H7 (cell line): ENCODE measurements at regions not wholly inside any gene's neighbourhood (a gene's known extent, or its start where the extent isn't known, plus 50 kb on each side); places are given as distances from the start of the nearest gene placed in this dataset.

ENCODE experiments used
- DNase-seq: peaks from one replicate; pipeline ENCODE4 v3.0.0; 2012
- H3K27me3 ChIP-seq: 2 replicates; pipeline ENCODE4 v1.6.0; 2011; ENCODE audit warnings: mild to moderate bottlenecking, low read length; ENCODE audit not compliant: control insufficient read depth, insufficient read depth
- H3K36me3 ChIP-seq: replicated peaks from 2 replicates; pipeline ENCODE4 v1.5.1; 2011; ENCODE audit warnings: low read length; ENCODE audit not compliant: control insufficient read depth, insufficient read depth
- H3K4me3 ChIP-seq: 2 replicates; pipeline ENCODE4 v1.5.1; 2011; ENCODE audit warnings: low read depth, mild to moderate bottlenecking, control low read depth, low read length, moderate library complexity; ENCODE audit not compliant: insufficient read depth

DNA sequence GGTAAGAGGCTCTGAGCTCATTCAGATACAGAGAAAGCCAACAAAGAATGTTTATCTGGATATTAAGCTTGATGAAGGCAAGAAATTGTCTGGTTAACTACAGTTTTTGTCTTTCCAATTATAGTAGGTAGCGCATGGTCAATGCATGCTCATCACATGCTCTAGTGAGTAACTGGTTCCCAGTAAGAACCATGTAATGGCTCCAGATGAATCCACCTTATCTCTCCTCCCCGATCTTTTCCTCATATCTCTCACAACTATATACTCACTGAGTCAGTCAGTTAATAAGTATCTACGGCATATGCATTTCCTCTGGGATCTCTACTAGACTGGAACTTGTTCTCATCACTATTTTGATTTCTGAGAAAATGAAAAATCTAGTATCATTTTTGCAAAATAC, 340.7 kb upstream of the DYNLRB2 start:
- Histone ChIP-seq H3K36me3 (no peaks in the 10 kb centered on the region), H3K27me3 (no peaks in the 10 kb centered on the region; the same call in 1 of the 2 replicates), H3K4me3 (no peak overlapping the region)
- DNase-seq: no peak

DNA sequence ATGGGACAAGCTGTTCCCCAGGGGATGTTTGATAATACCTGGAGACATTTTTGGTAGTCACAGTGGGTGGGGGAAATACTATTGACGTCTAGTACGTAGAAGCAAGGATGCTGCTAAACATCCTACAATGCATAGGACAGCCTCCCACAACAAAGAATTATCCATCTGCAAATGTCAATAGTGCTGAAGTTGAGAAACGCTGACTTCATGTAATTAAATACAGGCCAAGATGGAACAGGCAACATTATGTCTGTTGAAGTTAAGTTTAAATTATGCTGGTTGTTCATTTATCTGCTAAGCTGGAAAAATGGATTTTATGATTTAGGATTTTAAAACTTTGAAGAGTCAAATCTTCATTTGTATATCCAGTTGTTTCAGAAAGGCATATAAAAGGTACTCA, 341.2 kb upstream of the DYNLRB2 start:
- Histone ChIP-seq H3K27me3 (no peaks in the 10 kb centered on the region; the same call in 1 of the 2 replicates), H3K36me3 (no peaks in the 10 kb centered on the region), H3K4me3 (no peak overlapping the region)
- no peak for DNase-seq

DNA sequence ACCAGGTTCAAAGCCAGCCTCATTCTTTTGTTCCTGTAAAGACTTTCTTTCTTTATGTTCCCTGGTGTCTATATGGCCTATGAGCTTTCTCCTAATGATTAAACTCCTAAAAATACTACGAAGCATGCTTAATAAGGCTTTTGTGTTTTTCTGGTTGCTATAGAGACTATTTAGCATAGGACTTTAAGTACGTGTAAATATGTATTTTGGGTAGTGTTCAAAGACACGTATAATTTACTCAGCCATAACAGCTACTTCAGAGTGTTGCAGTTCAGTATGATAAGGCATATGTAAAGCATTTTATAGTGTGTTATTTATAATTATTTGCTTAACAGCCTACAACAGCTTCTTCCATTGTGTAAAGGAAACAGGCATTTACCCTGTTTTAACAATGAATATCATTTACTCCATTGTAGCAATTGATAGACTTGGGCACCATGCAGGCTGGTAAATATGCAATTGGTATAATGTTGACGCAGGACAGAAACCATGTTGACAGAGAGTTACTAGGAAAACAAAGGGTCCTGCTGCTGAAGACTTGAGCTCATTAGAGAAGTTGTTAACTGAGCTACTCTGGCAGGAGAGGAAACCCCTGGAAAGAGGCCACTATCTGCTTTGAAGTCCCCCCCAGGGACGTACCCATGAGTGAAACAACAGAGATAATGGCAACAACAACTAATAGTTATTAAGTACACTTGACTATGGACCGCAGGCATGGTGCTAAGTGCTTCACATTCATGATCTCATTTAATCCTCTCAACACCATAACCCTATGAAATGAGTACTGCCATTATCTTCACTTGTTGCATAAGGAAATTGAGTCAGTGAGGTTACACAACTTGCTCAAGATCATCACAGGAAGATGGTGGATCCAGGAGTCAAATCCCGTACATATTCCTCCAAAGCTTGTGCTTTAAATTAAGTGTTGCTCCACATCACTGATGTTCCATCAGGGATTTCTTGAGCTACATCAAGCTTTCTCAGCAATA, 342.2 kb upstream of the DYNLRB2 start:
- no peaks in the 10 kb centered on the region; the same call in 1 of the 2 replicates for H3K27me3 ChIP-seq
- H3K36me3 ChIP-seq: no peaks in the 10 kb centered on the region
- DNase-seq: no peak
- H3K4me3 ChIP-seq: no peak overlapping the region

DNA sequence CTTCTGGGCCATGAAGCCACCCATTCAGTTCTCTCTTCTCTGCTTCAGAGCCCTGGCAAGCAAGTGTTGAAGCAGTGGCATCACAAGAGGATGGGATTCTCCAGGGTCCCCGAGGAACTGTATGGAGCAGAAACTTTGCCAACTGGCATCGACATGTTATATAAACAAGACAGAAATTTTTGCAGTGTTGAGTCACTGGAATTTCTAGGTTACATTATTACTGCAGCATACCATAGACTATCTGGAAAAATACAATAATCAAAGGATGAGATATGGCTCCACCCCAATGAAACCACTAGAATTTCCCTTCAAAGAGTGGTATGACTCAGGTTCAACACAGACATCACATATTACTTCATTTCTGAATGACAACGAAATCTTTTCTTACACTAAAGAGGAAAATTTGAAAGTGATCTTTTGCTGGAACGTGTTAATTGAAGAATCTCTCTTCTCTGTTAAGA, 343.0 kb upstream of the DYNLRB2 start:
- Histone ChIP-seq H3K4me3 (no peak overlapping the region), H3K27me3 (no peaks in the 10 kb centered on the region; the same call in 1 of the 2 replicates), H3K36me3 (no peaks in the 10 kb centered on the region)
- DNase-seq: no peak

DNA sequence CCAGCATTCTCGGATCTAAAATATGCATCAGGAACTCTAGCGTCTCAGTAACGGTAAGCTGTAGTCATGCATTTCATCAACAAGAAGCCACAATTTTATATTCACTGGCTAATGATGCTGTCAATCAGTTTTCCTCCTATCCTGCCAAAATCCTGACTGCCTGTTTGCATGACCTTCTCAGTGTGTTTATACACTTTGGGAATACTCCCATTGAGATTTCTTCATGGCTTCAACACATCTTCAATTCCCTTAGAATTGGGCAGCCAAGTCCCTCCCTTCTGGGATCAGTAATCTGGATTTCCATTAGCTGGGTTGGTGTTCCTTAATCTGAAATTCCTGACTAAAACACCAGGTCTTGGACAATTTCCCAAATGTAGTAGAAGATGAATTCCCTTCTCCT, 348.9 kb upstream of the DYNLRB2 start:
- H3K27me3 ChIP-seq: no peaks in the 10 kb centered on the region
- no peak for DNase-seq
- H3K36me3 ChIP-seq: no peaks in the 10 kb centered on the region
- no peak overlapping the region for H3K4me3 ChIP-seq

DNA sequence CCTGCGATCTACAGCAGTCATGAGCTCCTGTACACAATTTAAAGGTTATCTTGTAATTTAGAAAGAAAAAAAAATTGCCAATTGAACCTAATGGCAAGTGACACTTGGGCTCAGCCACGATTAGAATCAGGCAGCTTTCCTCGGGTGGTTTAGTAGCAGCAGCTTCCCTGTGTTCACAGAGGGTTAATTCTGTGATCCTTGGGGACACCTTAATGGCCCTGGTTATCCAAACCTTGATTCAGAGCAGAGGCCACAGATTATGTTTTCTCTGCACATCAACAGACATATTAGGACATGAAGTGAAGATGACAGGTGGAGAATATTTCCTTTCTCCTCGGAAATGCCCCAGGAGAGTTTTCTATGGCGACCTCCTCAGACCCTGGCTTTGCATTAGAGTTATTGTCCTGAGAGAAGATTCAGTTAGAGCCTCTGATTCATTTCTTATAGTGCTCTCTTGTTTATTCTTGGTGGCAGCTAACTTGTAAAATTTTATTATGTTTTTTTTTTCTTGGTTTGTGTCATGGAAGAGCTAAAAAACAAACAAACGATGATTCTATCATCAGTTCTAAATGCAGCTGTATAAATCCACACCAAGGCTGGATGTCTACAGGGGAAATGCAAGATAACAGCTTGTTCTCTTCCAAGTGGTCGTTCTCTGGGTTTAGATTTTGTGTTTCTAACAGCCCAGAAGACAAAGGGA, 351.2 kb upstream of the DYNLRB2 start:
- DNase-seq: no peak
- Histone ChIP-seq H3K27me3 (no peaks in the 10 kb centered on the region), H3K36me3 (no peaks in the 10 kb centered on the region), H3K4me3 (no peak overlapping the region)

DNA sequence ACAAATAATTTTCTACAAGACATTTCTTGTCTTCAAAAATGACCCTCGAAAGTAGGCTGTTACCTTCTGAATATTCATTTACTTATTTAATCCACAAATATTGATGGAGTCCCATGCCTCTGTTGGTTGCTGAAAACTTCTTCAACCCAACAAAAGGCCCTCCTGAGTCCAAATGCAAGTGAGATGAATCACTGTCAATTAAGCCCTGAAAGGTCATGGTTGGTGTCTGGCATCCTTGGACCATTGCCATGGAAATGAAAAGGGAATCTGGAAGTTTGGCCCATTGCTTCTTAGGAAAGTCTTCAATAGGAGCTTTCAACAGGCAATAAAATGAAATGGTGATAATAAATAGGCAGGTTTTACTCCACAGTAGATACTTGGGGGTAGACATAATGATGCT, 364.7 kb upstream of the DYNLRB2 start:
- no peak overlapping the region for H3K4me3 ChIP-seq
- no peak for DNase-seq

DNA sequence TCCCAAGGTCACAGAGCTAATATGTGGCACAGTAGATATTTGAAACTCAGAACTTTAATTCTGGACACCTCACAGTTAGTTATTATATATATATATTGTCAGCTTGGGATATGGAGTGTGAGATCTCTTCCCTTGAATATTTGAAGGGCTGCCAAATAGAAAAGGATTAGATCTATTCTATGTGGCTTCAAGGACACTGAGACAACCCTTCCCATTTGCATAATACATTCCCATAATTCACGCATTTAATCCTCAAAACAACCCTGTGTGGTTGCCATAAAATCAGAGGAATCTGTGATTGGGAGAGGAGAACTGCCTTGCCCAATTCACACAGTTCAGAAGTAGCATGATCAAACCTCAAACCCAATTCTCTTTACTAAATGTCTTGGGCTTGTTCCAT, 365.8 kb upstream of the DYNLRB2 start:
- Histone ChIP-seq H3K4me3 (no peak overlapping the region), H3K27me3 (no peaks in the 10 kb centered on the region), H3K36me3 (no peaks in the 10 kb centered on the region)
- no peak for DNase-seq

More for the DNA sequence above, 364.7 kb upstream of the DYNLRB2 start:
- H3K27me3 ChIP-seq: no peaks in the 10 kb centered on the region
- H3K36me3 ChIP-seq: no peaks in the 10 kb centered on the region

DNA sequence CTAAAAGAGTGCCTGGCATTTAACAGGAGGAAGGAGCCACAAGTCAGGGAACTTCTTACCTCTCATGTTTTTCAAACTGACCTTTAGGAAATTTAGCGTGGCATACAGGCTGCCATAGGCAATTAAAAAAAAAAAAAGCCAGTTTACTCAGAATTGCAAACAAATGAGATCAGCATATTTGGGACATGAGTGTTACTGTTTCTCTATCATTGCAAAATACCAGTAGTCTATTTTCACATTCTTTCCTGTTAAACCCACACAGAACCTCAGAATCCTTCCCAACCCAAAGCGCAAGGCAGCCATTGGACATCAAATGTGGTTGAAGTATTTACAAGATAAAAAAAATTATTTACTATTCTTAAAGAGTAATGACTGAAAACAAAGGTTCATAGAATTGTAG, 366.4 kb upstream of the DYNLRB2 start:
- no peaks in the 10 kb centered on the region for H3K27me3 ChIP-seq
- DNase-seq: no peak
- H3K36me3 ChIP-seq: no peaks in the 10 kb centered on the region
- no peak overlapping the region for H3K4me3 ChIP-seq

DNA sequence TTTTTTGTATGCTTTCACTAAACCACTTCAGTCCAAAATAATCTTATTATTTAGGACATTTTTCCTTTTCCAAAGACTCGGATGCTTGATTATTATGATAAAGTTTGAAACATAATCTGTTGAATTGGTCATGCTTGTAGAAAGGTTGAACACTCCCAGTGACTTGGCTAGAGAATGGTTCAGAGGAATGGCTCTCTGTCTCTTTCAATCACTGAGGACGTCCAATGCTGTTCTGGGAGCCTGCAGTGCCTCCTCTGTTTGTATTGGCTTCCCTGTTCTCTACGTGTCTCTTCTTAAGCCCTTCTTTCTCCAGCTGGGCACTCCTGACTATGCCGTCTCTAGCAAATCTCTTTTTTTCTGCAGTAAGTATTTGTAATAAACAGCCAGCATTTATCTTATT, 369.0 kb upstream of the DYNLRB2 start:
- Histone ChIP-seq H3K4me3 (no peak overlapping the region), H3K27me3 (no peaks in the 10 kb centered on the region), H3K36me3 (no peaks in the 10 kb centered on the region)
- DNase-seq: no peak

DNA sequence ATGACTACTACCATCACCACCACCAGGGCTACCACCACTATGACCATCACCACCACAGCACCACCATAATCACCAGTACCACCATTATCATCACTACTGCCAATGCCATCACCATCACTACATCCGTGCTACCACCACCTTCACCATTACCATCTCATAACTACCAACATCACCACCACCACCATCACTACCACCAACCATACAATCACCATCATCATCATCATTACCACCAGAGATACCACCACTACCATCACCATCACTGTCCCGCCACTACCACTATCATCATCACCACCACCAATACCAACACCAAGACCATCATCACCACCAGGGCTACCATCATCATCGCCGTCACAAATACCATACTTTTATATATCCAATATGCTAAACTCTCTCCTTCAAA, 369.6 kb upstream of the DYNLRB2 start:
- DNase-seq: no peak

DNA sequence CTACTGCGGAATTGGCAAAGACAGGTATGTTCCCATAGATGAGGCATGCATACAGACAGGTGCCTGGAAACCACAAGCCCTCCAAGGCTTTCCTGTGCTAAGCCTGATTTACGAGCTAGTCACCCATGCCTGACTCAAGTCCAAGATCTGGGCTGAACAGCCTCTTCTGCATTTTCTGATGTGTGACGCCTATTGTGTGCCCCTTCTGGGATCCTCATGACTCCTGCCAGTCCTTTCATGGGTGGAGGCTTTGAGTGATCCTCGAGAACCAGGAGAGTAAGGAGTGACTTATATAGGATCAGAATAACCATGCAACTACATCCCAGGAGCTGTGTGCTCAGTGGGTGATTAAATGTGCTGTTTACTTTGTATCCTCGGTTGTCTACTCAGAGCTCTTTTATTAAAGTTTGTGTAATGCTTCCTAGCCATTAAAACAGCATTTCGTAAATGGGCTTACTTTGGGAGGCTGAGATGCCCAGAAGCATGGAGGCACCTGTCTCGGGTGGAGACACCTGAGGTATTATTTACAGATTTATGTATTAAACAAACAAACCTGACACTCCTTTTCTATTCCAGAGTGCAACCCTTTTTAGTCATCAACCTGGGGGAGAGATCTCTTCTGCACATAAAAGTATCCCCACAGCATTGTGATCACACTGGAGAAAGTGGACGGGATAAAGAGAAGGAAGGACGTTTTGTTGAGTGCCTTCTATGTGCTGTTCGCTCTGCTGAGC, 373.0 kb upstream of the DYNLRB2 start:
- DNase-seq: no peak
- Histone ChIP-seq H3K4me3 (no peak overlapping the region), H3K27me3 (no peaks in the 10 kb centered on the region), H3K36me3 (no peaks in the 10 kb centered on the region)

More for the DNA sequence above, 369.6 kb upstream of the DYNLRB2 start:
- Histone ChIP-seq H3K27me3 (no peaks in the 10 kb centered on the region), H3K4me3 (no peak overlapping the region), H3K36me3 (no peaks in the 10 kb centered on the region)

DNA sequence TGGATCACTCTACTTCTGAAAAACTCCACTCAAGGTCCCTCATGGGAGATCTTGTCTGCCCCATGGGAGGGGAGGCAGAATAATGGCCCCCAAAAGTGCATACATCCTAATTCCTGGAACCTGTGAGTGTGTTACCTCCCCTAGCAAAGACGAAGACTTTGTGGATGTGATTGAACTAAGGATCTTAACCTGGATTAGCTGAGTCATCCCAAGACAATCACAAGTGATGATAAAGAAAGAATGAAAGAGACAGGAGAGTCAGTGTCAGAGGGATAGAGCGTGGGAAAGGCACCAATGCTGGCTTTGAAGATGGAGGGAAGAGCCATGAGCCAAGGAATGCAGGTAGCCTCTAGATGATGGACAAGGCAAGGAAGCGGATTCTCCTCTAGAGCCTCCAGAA, 374.7 kb upstream of the DYNLRB2 start:
- H3K27me3 ChIP-seq: no peaks in the 10 kb centered on the region
- H3K4me3 ChIP-seq: no peak overlapping the region
- H3K36me3 ChIP-seq: no peaks in the 10 kb centered on the region
- DNase-seq: no peak

DNA sequence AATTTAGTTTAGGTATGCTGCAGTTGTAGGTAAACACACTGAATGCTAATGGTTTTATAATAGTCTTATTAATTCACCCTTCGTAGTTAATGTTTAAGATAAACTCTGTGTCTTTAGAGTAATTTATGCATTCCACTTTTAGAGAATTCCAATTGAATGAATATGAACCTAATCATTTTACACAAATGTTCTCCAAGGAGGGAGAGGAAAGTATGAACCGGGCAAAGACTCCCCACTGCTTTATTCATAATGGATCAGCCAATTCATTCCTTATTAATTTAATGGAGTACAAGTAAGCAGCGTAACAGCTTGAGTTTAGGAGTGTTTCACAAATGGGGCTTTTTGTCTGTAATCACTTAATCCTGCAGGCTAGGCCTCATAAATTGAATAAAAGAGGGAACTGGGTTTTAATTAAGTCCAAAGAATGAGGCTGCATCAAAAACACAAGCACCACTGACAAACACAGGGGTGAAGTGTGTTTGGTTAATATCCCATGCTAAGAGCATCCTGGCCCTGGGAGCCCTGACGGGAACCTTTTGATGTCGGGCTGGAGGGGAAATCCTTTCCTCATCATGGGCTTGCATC, 375.7 kb upstream of the DYNLRB2 start:
- H3K27me3 ChIP-seq: no peaks in the 10 kb centered on the region
- H3K4me3 ChIP-seq: no peak overlapping the region
- DNase-seq: no peak
- no peaks in the 10 kb centered on the region for H3K36me3 ChIP-seq
